ENCODE measurements at regions not wholly inside any gene's neighbourhood (a gene's known extent, or its start where the extent isn't known, plus 50 kb on each side); places are given as distances from the start of the nearest gene placed in this dataset.

DNA sequence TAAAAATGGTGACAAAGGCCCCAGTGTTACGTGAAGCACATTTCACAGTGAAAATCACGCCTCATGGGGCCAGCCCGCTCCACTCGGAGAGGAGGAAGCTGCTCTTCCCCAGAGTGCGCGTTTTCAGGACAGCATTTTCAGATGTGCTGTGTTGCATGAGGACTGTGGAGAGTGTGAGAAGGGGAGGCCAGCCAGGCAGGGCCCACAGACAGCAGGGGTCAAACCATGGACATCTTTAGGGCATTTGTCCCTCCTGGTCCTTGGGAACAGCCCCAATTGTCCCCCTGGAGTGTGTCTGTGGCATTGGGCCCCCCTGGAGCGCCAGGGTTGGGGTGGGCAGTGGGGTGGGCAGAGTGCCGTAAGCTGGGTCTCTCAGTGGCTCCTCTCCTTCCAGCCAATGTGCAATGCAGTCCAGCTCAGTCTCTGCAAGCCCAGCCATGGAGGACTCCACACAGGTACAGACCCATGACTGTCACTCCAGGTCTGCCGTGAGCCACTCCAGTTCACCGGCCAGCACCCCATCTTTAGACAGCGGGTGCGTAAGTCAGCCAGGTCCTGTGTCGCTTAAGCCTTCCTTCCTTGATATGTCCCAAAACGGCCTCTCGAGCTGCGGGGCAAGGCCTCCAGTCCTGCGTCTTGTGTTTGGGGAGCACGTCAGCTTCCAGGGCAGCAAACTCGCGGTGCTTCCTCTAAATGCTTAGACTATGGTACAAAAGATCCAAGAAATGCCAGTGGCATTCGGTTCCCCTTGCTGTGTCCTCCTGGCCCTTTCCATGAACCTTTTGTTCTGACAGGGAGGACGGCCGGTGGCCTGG lies 159.3 kb upstream of the AFDN start:
- H3K27ac ChIP-seq: no peak overlapping the region
- H2AFZ ChIP-seq: no peak overlapping the region
- no peak overlapping the region for H3K4me3 ChIP-seq
- CTCF ChIA-PET: no interaction called here
- no peak overlapping the region for H3K4me2 ChIP-seq
- BruUV-seq (replicated peaks): no TSS peak
- no peaks in the 10 kb centered on the region for H3K9me2 ChIP-seq (ENCODE audit: insufficient read depth)
- no peak for TF ChIP-seq EZH2 (IDR thresholded peaks at IDR 0.05; ENCODE audit: low read depth)
- TF ChIP-seq, protein P1, sequence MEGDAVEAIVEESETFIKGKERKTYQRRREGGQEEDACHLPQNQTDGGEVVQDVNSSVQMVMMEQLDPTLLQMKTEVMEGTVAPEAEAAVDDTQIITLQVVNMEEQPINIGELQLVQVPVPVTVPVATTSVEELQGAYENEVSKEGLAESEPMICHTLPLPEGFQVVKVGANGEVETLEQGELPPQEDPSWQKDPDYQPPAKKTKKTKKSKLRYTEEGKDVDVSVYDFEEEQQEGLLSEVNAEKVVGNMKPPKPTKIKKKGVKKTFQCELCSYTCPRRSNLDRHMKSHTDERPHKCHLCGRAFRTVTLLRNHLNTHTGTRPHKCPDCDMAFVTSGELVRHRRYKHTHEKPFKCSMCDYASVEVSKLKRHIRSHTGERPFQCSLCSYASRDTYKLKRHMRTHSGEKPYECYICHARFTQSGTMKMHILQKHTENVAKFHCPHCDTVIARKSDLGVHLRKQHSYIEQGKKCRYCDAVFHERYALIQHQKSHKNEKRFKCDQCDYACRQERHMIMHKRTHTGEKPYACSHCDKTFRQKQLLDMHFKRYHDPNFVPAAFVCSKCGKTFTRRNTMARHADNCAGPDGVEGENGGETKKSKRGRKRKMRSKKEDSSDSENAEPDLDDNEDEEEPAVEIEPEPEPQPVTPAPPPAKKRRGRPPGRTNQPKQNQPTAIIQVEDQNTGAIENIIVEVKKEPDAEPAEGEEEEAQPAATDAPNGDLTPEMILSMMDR (conservative IDR thresholded peaks at IDR 0.05): no peak
- peaks cover 69% of the 10 kb centered on the region for H3K27me3 ChIP-seq (ENCODE audit: insufficient read depth, low read depth)
- POLR2A ChIA-PET (ENCODE audit: unreplicated experiment): no interaction called here
- no peaks in the 10 kb centered on the region for H3K36me3 ChIP-seq (ENCODE audit: low read depth)
- H3F3A ChIP-seq (ENCODE audit: insufficient read depth, low read depth): no peaks in the 10 kb centered on the region; the same call in 1 of the 2 replicates
- intact Hi-C loops (cut with micrococcal nuclease; ENCODE audit: unreplicated experiment): no loop called here
- DNase-seq: no peak
- no peaks in the 10 kb centered on the region for H3K4me1 ChIP-seq (replicated peaks; ENCODE audit: insufficient read depth)
- no peaks in the 10 kb centered on the region for H3K9me3 ChIP-seq (ENCODE audit: insufficient read depth, low read depth)
- H3K79me2 ChIP-seq (ENCODE audit: low read depth): no peaks in the 10 kb centered on the region
- no peaks in the 10 kb centered on the region for H4K20me1 ChIP-seq (ENCODE audit: insufficient read depth)

- Histone ChIP-seq H3K4me2 (no peak overlapping the region), H3K27me3 (ENCODE audit: insufficient read depth, low read depth) (peaks cover 66% of the 10 kb centered on the region), H2AFZ (no peak overlapping the region), H3K9me3 (ENCODE audit: insufficient read depth, low read depth) (no peaks in the 10 kb centered on the region), H3K4me1 (replicated peaks; ENCODE audit: insufficient read depth) (no peaks in the 10 kb centered on the region), H3K27ac (no peak overlapping the region), H3K4me3 (no peak overlapping the region), H3K36me3 (ENCODE audit: low read depth) (no peaks in the 10 kb centered on the region), H3F3A (ENCODE audit: insufficient read depth, low read depth) (no peaks in the 10 kb centered on the region; the same call in 1 of the 2 replicates), H4K20me1 (ENCODE audit: insufficient read depth) (no peaks in the 10 kb centered on the region), H3K9me2 (ENCODE audit: insufficient read depth) (no peaks in the 10 kb centered on the region), H3K79me2 (ENCODE audit: low read depth) (no peaks in the 10 kb centered on the region)
- DNase-seq: no peak
- CTCF ChIA-PET: no interaction called here
- no peak for TF ChIP-seq EZH2 (IDR thresholded peaks at IDR 0.05; ENCODE audit: low read depth)
- TF ChIP-seq, protein P1 (conservative IDR thresholded peaks at IDR 0.05): no peak
- POLR2A ChIA-PET (ENCODE audit: unreplicated experiment): no interaction called here
- BruUV-seq (replicated peaks): no TSS peak
- intact Hi-C loops (cut with micrococcal nuclease; ENCODE audit: unreplicated experiment): no loop called here
Observed at GRCh38 chr6:167668019-167668753, 158.5 kb upstream of the AFDN start.

GRCh38 chr6:167668754-167669552 lies 157.8 kb upstream of the AFDN start:
- H2AFZ ChIP-seq: no peak overlapping the region
- no peaks in the 10 kb centered on the region for H3K79me2 ChIP-seq (ENCODE audit: low read depth)
- H3K9me3 ChIP-seq (ENCODE audit: insufficient read depth, low read depth): no peaks in the 10 kb centered on the region
- no peak overlapping the region for H3K27ac ChIP-seq
- no TSS peak for BruUV-seq (replicated peaks)
- H3K4me2 ChIP-seq: no peak overlapping the region
- intact Hi-C loops (cut with micrococcal nuclease; ENCODE audit: unreplicated experiment): no loop called here
- peaks cover 66% of the 10 kb centered on the region for H3K27me3 ChIP-seq (ENCODE audit: insufficient read depth, low read depth)
- no peak for DNase-seq
- ChIA-PET POLR2A (ENCODE audit: unreplicated experiment) (no interaction called here), CTCF (no interaction called here)
- H3K36me3 ChIP-seq (ENCODE audit: low read depth): no peaks in the 10 kb centered on the region
- no peaks in the 10 kb centered on the region for H3K9me2 ChIP-seq (ENCODE audit: insufficient read depth)
- H3F3A ChIP-seq (ENCODE audit: insufficient read depth, low read depth): no peaks in the 10 kb centered on the region; the same call in 1 of the 2 replicates
- no peaks in the 10 kb centered on the region for H3K4me1 ChIP-seq (replicated peaks; ENCODE audit: insufficient read depth)
- H3K4me3 ChIP-seq: no peak overlapping the region
- TF ChIP-seq EZH2 (IDR thresholded peaks at IDR 0.05; ENCODE audit: low read depth): no peak
- TF ChIP-seq, protein P1 (conservative IDR thresholded peaks at IDR 0.05): no peak
- H4K20me1 ChIP-seq (ENCODE audit: insufficient read depth): no peaks in the 10 kb centered on the region
